Neural cell (in vitro differentiated cells): ENCODE measurements at regions not wholly inside any gene's neighbourhood (a gene's known extent, or its start where the extent isn't known, plus 50 kb on each side); places are given as distances from the start of the nearest gene placed in this dataset.

Source experiments
- H2AFZ ChIP-seq: fragments of 200-600, 300-800 bp; sonication (generic), shearing (Covaris generic); 2 replicates; pipeline ENCODE4 v1.6.0; 2014; ENCODE audit warnings: low read depth, mild to moderate bottlenecking, antibody characterized with exemption, low read length, moderate library complexity
- H3F3A ChIP-seq: fragments of 200-600 bp; shearing (Covaris generic); 2 replicates; pipeline ENCODE4 v1.6.1; 2016; ENCODE audit warnings: mild to moderate bottlenecking, moderate library complexity, mixed read lengths, antibody characterized with exemption, low read length; ENCODE audit not compliant: insufficient read depth, poor library complexity, severe bottlenecking
- H3K27ac ChIP-seq: fragments of 200-600, 300-800 bp; sonication (generic), shearing (Covaris generic); 2 replicates; pipeline ENCODE4 v1.5.1; 2014; ENCODE audit warnings: mild to moderate bottlenecking, low read length, moderate library complexity
- H3K27me3 ChIP-seq: fragments of 300-800, 200-600 bp; sonication (generic), shearing (Covaris generic); 2 replicates; pipeline ENCODE4 v1.6.0; 2014; ENCODE audit warnings: mild to moderate bottlenecking, low read depth, low read length, moderate library complexity; ENCODE audit not compliant: insufficient read depth
- H3K36me3 ChIP-seq: fragments of 300-800, 200-600 bp; sonication (generic), shearing (Covaris generic); 2 replicates; pipeline ENCODE4 v1.5.1; 2014; ENCODE audit warnings: mild to moderate bottlenecking, antibody characterized with exemption, low read length, moderate library complexity; ENCODE audit not compliant: insufficient read depth
- H3K4me2 ChIP-seq: fragments of 300-800, 200-600 bp; sonication (generic), shearing (Covaris generic); 2 replicates; pipeline ENCODE4 v1.6.0; 2014; ENCODE audit warnings: mild to moderate bottlenecking, low read length
- H3K4me3 ChIP-seq: fragments of 300-800, 200-600 bp; sonication (generic), shearing (Covaris generic); 2 replicates; pipeline ENCODE4 v1.5.1; 2014; ENCODE audit warnings: mild to moderate bottlenecking, low read length, moderate library complexity
- H3K79me2 ChIP-seq: fragments of 200-600 bp; shearing (Covaris generic); replicated peaks from 2 replicates; pipeline ENCODE4 v1.6.0; 2014; ENCODE audit warnings: mild to moderate bottlenecking, low read length, moderate library complexity; ENCODE audit not compliant: insufficient read depth
- H3K9ac ChIP-seq: fragments of 300-800, 200-600 bp; sonication (generic), shearing (Covaris generic); 2 replicates; pipeline ENCODE4 v1.6.1; 2016; ENCODE audit warnings: mild to moderate bottlenecking, low read length, mixed read lengths
- H3K9me2 ChIP-seq: fragments of 200-600 bp; shearing (Covaris generic); 2 replicates; pipeline ENCODE4 v1.6.1; 2016; ENCODE audit warnings: mild to moderate bottlenecking, low read length, mixed read lengths; ENCODE audit not compliant: insufficient read depth
- H3K9me3 ChIP-seq: fragments of 200-600, 300-800 bp; sonication (generic), shearing (Covaris generic); 2 replicates; pipeline ENCODE4 v1.6.1; 2016; ENCODE audit warnings: mild to moderate bottlenecking, mixed run types, low read length, moderate library complexity, mixed read lengths
- H4K20me1 ChIP-seq: fragments of 200-600 bp; shearing (Covaris generic); 2 replicates; pipeline ENCODE4 v1.6.1; 2016; ENCODE audit warnings: mild to moderate bottlenecking, mixed run types; ENCODE audit not compliant: insufficient read depth
- CTCF ChIP-seq: fragments of 450-650 bp; IDR thresholded peaks from 2 replicates; pipeline ENCODE4 v1.5.1; 2014; ENCODE audit warnings: antibody characterized with exemption, mild to moderate bottlenecking, moderate library complexity; ENCODE audit not compliant: poor library complexity, severe bottlenecking
- EP300 ChIP-seq: fragments of 450-650 bp; conservative IDR thresholded peaks from 2 replicates; pipeline ENCODE4 v1.6.1; 2014; ENCODE audit warnings: antibody characterized with exemption, mild to moderate bottlenecking, moderate library complexity; ENCODE audit not compliant: poor library complexity, severe bottlenecking
- EZH2 ChIP-seq: fragments of 200-600, 300-800 bp; shearing (Covaris generic), sonication (generic); IDR thresholded peaks from 2 replicates; pipeline ENCODE4 v1.6.1; 2014; ENCODE audit warnings: antibody characterized with exemption, low read length, borderline replicate concordance, mild to moderate bottlenecking; ENCODE audit not compliant: insufficient read depth, poor library complexity, severe bottlenecking
- MXI1 ChIP-seq: fragments of 450-650 bp; conservative IDR thresholded peaks from 2 replicates; pipeline ENCODE4 v1.6.1; 2014; ENCODE audit warnings: antibody characterized with exemption, mild to moderate bottlenecking; ENCODE audit not compliant: poor library complexity, severe bottlenecking
- POLR2AphosphoS5 ChIP-seq: IDR thresholded peaks from 2 replicates; pipeline ENCODE4 v1.6.1; 2012
- RAD21 ChIP-seq: fragments of 450-650 bp; conservative IDR thresholded peaks from 2 replicates; pipeline ENCODE4 v1.6.1; 2014; ENCODE audit warnings: antibody characterized with exemption, mild to moderate bottlenecking, moderate library complexity
- REST ChIP-seq: IDR thresholded peaks from 2 replicates; pipeline ENCODE4 v1.6.1; 2012; ENCODE audit warnings: borderline replicate concordance
- SMC3 ChIP-seq: fragments of 450-650 bp; conservative IDR thresholded peaks from 2 replicates; pipeline ENCODE4 v1.6.1; 2014; ENCODE audit warnings: antibody characterized with exemption, mild to moderate bottlenecking, moderate library complexity; ENCODE audit not compliant: poor library complexity
- TAF1 ChIP-seq: IDR thresholded peaks from 2 replicates; pipeline ENCODE4 v1.6.1; 2012; ENCODE audit warnings: low read depth

GRCh38 chr1:90262286-90262685 lies 267.4 kb downstream of the ZNF326 start:
- Histone ChIP-seq H3K4me2 (no peak overlapping the region), H3F3A (no peaks in the 10 kb centered on the region), H3K4me3 (no peak overlapping the region), H2AFZ (no peak overlapping the region), H3K27ac (no peak overlapping the region), H4K20me1 (no peaks in the 10 kb centered on the region), H3K9me3 (no peaks in the 10 kb centered on the region), H3K27me3 (no peaks in the 10 kb centered on the region), H3K9me2 (no peaks in the 10 kb centered on the region), H3K9ac (no peak overlapping the region), H3K36me3 (no peaks in the 10 kb centered on the region), H3K79me2 (no peaks in the 10 kb centered on the region)
- no peak for TF ChIP-seq EP300
- no peak for TF ChIP-seq POLR2AphosphoS5
- TF ChIP-seq REST = no peak
- TF ChIP-seq MXI1 = no peak
- TF ChIP-seq SMC3 = no peak
- no peak for TF ChIP-seq TAF1
- no peak for TF ChIP-seq CTCF
- no peak for TF ChIP-seq RAD21
- TF ChIP-seq EZH2 = no peak

- no peaks in the 10 kb centered on the region for H3K9me3 ChIP-seq
- no peaks in the 10 kb centered on the region for H3K27me3 ChIP-seq
- H2AFZ ChIP-seq = no peak overlapping the region
- no peaks in the 10 kb centered on the region for H4K20me1 ChIP-seq
- H3K9me2 ChIP-seq = no peaks in the 10 kb centered on the region
- no peaks in the 10 kb centered on the region for H3K36me3 ChIP-seq
- no peak overlapping the region for H3K27ac ChIP-seq
- H3K79me2 ChIP-seq = no peaks in the 10 kb centered on the region
- no peaks in the 10 kb centered on the region for H3F3A ChIP-seq
- H3K4me3 ChIP-seq = no peak overlapping the region
- H3K4me2 ChIP-seq = no peak overlapping the region
- TF ChIP-seq SMC3 = no peak
- no peak for TF ChIP-seq TAF1
- no peak for TF ChIP-seq CTCF
- no peak for TF ChIP-seq RAD21
- no peak for TF ChIP-seq MXI1
- no peak for TF ChIP-seq EZH2
- H3K9ac ChIP-seq = no peak overlapping the region
Observed at GRCh38 chr1:90246069-90246468, 251.2 kb downstream of the ZNF326 start.
